NCI-H2227 treated with DMSO at 0.1 percent for 48 hours (cell line): ENCODE measurements at regions not wholly inside any gene's neighbourhood (a gene's known extent, or its start where the extent isn't known, plus 50 kb on each side); places are given as distances from the start of the nearest gene placed in this dataset.
"Not testable (repeated sequence)": the region's sequence is repeated elsewhere in the genome, so short reads cannot be mapped to it uniquely, and the experiment has no call there.

ENCODE experiments used
- DNase-seq: peaks from one replicate; lab custom pipeline; 2025; lab: John Stamatoyannopoulos, UW

DNA sequence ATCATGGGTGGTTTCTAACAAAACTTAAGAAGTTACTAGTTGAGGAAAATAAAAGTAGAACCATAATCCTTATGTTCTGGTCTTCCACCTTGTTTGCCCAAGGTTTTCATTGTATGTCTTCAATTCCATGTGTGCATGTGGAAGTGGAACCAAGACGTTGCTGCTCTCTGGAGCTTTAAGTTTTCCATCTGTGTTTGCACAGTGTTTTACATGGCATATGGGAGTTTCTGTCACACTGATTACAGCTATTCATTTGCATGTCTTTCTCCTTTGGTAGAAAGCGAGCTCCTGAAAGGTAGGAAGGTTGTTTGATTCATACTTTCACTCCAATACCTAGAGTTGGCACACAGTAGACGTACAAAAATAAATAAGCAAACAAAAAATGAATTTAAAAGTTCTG, 112.6 kb upstream of the LUZP2 start:
- no peak for DNase-seq

DNA sequence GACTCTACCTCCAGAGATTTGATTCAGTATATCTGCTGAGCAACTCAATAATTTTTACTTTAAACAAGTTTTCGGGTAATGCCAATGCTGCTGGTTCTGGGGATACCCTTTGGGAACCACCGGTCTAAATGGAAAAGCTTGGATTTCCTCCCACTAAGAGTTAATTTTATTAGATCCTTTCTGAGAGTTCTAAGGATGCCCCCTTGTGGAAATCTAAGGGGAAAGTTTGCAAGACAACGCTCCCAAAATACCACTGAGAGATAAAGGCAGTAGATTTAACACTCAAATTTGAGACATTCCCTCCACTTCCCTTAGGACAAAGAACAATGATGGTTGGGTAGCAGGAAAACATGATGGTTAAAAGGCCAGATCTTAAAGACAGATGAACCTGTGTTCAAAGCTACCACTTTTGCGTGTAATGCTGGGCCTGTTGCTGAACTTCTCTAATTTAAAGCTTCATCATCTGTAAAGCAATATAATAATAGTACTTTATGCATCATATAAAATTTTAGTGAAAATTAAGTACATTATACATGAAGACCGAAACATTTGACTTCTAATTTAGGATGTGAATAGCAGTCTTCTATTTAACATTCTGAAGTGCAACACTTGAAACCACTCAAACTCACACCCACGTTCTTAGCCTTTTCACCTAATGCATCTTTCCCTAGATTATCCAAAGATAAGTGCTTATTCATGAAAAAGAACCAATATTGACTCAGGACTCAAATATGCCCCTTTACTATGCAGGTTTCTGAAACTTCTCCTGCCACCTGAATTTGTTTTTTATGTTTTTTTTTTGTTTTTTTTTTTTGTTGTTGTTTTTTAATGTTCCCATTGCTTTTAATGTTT, 110.1 kb upstream of the LUZP2 start:
- no peak for DNase-seq

DNA sequence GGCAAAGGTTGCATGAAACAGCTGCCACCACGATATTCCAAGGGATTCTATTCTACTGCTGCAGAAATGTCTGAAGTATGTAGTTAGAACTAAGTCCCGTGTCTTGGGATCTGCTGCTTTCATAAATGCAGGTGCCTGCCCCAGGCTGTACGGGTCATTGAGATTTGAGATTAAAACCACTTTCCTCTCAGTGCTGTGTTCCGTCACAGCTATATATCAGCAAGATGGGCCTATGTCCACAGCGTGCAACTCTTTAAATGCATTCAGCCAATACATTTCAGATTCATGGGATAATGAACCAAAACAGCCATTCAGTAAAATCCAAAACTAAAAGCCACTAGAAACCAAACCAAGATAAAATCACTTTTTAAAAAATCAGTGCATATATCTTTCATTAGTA, 107.3 kb upstream of the LUZP2 start:
- DNase-seq, result no peak

DNA sequence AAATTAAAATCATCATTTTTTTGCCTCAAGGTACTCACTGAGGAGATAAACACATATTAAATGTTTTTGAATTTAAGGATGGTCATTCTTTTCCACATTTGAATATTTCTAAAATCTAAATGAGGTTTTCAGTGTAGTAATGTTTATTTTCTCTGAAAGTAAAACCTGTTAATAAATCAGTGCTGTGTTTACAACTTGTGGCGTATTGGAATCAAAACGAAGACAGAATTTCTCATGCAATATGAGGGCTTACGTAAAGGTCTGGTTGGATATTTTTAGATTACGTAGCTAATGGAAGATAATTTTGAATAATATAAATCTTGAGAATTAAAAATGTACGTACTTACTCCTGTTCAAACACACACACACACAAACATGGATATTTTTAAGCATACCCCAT, 106.8 kb upstream of the LUZP2 start:
- no peak for DNase-seq

DNA sequence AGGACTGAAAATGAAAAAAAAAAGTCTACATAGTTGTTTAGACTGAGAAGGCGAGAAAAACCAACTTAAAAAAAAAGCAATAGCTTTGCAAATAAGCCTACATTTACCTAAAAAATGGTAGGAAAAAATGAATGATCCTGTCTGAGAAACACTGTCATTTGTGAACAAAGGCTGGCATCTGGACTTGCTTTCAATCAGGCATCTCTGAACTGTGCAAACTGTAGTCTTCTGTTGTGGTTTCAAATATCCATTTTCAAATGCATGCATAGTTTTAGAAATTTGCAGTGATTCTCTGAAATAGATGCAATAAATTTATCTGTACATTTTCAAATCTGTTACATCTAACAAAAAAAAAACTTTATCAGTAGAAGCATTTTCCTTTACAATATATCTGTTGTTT, 106.1 kb upstream of the LUZP2 start:
- no peak for DNase-seq

DNA sequence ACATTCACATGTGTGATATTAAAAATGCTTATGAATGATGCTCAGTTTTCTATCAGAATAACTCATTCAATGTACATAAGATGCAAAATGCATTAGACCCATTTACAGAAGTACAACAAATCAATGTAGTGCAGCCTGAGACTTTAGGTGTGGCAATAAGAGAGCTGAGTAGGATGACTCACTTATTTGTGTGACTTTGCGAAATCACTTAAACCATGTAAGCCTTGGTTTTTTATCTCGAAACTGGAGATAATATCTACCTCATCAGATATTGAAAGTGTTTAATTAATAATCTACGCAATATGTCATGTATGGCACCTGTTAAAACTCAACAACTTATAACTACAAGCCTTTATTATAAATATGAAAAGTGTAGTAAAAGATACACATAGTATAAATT, 105.7 kb upstream of the LUZP2 start:
- no peak for DNase-seq

DNA sequence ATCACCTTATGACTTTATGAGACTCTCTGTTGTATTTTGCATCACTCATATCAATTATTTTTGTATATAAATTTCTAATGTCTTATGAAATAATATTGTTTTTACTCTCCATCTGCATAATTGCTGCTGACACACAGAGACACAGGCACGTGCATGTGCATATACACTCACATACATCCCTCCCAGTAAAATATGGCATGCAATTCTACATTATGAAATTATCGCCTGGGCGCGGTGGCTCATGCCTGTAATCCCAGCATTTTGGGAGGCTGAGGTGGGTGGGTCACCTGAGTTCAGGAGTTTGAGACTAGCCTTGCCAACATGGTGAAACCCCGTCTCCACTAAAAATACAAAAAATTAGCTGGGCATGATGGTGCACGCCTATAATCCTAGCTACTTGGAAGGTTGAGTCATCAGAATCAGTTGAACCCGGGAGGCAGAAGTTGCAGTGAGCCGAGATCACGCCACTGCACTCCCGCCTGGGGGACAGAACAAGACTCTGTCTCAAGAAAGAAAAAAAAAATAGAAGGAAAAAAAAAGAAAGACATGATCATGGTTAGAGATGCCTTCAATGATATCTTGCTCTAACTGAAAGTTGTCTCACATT, 96.7 kb upstream of the LUZP2 start:
- no peak for DNase-seq

DNA sequence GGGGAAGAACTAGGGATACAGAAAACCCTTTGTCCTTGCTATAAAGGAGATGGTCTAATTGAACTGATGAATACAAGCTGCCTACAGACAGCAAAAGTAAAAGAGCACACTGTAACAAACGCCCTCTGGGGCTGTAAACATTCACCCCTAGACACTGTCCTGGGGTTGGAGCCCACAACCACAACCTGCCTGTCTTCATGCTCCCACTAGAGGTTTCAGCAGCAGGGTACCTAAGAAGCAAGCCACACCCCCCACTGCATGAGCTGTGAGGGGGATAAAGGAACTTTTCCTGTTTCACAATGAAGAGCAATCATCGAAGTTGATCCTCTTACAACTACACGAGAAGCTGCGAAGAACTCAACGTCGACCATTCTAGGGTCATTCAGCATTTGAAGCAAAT, 90.5 kb upstream of the LUZP2 start:
- DNase-seq, result no peak

DNA sequence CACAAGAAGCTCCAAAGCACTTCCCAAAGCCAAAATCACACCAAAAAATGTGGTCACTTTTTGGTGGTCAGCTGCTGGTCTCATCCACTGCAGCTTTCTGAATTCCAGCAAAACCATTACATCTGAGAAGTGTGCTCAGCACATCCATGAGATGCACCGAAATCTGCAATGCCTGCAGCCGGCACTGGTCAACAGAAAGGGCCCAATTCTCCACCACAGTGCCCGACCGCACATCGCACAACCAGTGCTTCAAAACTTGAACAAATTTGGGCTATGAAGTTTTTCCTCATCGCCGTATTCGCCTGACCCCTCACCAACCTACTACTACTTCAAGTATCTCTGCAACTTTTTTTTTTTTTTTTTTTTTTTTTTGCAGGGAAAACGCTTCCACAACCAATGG, 89.9 kb upstream of the LUZP2 start:
- DNase-seq, result no peak

DNA sequence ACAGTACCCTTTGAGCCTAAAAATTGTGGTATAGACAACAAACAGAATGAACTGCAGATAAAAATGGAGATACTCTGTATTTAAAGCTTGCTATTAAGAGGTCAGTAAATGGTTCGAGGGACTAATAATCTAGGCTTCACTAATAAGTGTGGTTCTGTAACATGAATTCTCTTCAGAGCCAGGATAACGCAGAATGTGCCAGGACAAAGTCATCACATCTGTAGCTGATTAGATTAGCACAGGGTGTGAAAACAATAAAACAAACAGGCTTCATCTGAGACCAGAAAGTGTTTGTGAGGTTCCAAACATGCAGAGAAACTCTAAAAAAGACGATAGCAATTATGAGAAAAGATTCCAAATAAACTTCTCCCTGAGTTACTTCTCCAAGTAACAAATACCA, 89.1 kb upstream of the LUZP2 start:
- DNase-seq, result no peak

DNA sequence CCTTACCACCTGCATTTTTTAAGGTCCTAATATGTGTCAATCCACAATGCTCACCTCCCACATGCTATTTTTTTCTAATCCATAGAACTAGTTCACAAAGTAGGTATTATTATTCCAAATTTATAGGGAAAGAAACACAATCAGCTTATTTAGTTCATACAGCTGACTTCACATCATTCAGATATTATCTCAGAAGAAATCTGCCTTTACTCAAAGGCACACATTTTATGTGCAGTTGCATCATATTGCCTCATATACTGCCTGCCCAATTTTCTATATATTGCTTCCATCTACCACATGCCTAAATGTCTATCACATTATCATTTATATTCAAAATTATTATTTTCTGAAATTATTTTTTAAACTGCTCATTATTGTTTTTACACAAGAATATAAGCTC, 88.7 kb upstream of the LUZP2 start:
- no peak for DNase-seq

DNA sequence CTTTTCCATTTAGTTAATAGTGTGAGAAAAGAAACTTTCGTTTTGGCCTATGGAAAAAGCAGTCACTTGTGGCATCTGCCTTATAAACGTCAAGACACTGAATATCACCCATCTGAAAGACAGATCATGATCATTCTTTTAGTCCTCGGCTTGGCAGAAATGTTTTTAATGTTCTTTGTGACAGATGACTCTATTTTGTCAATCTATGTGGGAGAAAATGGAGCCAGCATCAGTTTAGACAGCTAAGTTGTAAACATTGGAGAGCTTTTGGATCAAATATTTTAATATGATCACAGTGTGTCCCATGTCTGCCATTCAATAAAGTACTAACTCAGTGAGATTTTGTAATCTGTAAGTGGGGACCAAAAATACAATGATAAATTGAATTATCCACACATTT, 85.1 kb upstream of the LUZP2 start:
- no peak for DNase-seq

DNA sequence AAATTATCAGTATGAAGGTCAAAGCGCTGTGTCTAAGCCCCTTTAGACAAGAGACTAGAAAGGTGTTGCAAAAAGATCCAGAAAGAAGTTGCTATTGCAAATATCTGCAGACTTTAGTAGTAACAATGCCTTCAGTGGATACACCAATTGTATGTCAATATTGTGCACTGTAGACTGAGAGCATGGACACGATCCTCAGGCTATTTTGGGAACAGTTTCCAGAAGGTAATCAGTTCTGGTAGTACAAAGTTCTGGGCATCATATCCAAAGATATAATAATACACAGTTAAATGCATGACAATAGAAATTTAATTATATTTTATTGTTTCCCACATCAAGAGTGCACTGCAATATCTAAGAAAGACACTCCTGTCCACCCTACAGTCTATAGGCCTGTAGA, 84.1 kb upstream of the LUZP2 start:
- DNase-seq, result no peak

DNA sequence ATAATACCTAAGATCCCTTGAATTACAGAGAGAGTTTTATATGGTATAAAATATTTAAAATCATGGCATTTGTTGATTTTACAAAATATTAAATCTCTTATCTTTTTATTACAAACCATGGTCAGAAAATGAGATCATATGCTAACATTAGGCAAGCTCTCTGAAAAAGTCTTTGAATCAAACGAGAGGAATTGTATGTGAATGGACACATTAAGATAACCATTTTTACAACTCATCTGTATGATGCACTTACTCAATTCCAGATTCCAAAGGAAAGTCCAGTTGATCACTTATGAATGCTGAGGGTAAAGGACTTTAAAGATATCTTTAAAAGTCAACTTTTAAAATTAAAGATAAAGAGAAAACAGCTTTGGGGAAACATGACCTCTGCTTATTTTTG, 83.5 kb upstream of the LUZP2 start:
- DNase-seq, result no peak

DNA sequence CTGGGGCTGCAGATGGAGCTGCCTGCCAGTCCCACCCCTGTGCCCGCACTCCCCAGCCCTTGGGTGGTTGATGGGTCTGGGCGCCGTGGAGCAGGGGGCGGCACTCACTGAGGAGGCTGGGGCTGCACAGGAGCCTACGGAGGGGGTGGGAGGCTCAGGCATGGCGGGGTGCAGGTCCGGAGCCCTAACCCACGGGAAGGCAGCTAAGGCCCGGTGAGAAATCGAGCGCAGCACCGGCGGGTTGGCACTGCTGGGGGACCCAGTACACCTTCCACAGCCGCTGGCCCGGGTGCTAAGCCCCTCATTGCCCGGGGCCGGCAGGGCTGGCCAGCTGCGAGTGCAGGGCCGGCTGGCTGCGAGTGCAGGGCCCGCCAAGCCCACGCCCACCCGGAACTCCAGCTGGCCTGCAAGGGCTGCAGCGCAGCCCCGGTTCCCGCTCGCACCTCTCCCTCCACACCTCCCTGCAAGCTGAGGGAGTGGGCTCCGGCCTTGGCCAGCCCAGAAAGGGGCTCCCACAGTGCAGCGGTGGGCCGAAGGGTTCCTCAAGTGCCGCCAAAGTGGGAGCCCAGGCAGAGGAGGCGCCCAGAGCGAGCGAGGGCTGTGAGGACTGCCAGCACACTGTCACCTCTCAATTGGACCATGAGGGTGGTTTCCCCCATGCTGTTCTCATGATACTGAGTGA, 80.8 kb upstream of the LUZP2 start:
- DNase-seq, result not testable (repeated sequence)

DNA sequence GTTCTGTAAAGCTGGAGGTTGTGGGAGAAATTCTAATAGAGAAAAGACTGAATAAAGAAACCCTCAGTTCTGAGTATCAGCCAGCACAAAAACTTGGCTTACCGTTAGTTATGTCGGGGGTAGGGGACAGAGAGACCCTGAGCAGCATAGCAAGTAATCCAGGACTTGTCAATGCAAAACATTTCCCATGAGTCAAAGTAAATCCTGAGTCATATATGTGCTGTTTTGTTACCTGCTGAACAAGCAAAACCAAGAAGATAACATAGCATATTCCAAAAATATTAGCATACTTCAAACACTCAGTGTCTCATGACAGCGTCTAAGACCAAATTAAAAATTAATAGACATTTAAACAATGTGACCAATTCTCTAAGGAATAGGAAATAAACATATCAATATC, 75.1 kb upstream of the LUZP2 start:
- DNase-seq, result no peak

DNA sequence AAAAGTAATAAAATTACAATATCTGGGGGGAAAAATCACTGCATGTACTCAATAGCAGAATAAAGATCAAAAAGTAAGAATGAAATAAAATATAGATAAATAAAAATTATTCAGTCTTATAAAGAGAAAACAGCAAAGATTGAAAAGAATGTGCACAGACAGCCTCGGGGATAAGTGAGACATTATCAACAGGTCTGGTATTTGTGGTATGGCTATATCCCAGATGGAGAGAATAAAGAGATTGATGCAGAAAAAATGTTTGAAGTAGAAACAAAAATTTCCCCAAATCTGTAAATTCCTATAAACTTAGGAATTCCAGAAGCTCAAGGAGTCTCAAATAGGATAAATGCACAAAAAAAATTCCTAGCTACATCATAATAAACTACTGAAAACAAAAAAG, 74.5 kb upstream of the LUZP2 start:
- DNase-seq, result no peak

DNA sequence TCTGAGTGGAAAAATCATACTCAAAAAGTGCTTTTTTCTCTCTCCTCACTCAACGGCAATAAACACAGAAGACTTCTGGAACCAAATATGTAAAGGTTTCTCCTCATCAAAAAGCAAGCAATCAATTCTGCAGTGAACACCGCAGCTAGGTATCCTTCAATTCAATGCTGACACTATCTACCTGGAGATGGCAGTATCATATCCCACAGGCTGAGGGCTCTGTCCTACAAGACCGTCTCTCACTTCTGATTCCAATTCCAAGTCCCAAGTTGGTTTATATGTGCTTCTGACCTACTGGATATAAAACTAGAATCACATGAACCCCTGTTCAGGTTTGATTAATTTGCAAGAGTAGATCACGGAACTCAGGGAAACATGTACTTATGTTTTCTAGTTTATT, 59.7 kb upstream of the LUZP2 start:
- DNase-seq, result no peak
